ENCODE measurements at regions not wholly inside any gene's neighbourhood (a gene's known extent, or its start where the extent isn't known, plus 50 kb on each side); places are given as distances from the start of the nearest gene placed in this dataset.
"Not testable (repeated sequence)": the region's sequence is repeated elsewhere in the genome, so short reads cannot be mapped to it uniquely, and the experiment has no call there.

- DNase-seq (ENCODE audit: low spot score) = no peak
These were observed 238.6 kb upstream of the SLC8A1 start for GRCh38 chr2:40690525-40690924.

GRCh38 chr2:40700231-40700954 lies 248.5 kb upstream of the SLC8A1 start:
- no peak for DNase-seq (ENCODE audit: low spot score)

- DNase-seq (ENCODE audit: low spot score) = not testable (repeated sequence)
These were observed 260.5 kb upstream of the SLC8A1 start for GRCh38 chr2:40712197-40712894.

- DNase-seq (ENCODE audit: low spot score) = no peak
These were observed 265.0 kb upstream of the SLC8A1 start for GRCh38 chr2:40716879-40717278.

- no peak for DNase-seq (ENCODE audit: low spot score)
These were observed 267.5 kb upstream of the SLC8A1 start for GRCh38 chr2:40719414-40719813.

GRCh38 chr2:40721595-40721994 lies 269.7 kb upstream of the SLC8A1 start:
- DNase-seq (ENCODE audit: low spot score) = no peak

- no peak for DNase-seq (ENCODE audit: low spot score)
These were observed 271.3 kb upstream of the SLC8A1 start for GRCh38 chr2:40723194-40723593.

- no peak for DNase-seq (ENCODE audit: low spot score)
These were observed 273.1 kb upstream of the SLC8A1 start for GRCh38 chr2:40725040-40725439.

GRCh38 chr2:40725950-40726349 lies 274.1 kb upstream of the SLC8A1 start:
- DNase-seq (ENCODE audit: low spot score) = no peak

- DNase-seq (ENCODE audit: low spot score) = no peak
These were observed 282.9 kb upstream of the SLC8A1 start for GRCh38 chr2:40734797-40735196.

GRCh38 chr2:40737180-40737579 lies 285.3 kb upstream of the SLC8A1 start:
- DNase-seq (ENCODE audit: low spot score) = no peak

- DNase-seq (ENCODE audit: low spot score) = no peak
These were observed 288.5 kb upstream of the SLC8A1 start for GRCh38 chr2:40740419-40740818.

GRCh38 chr2:40741532-40741931 lies 289.6 kb upstream of the SLC8A1 start:
- no peak for DNase-seq (ENCODE audit: low spot score)

- no peak for DNase-seq (ENCODE audit: low spot score)
These were observed 294.3 kb upstream of the SLC8A1 start for GRCh38 chr2:40746191-40746590.

GRCh38 chr2:40751981-40752380 lies 300.1 kb upstream of the SLC8A1 start:
- no peak for DNase-seq (ENCODE audit: low spot score)

GRCh38 chr2:40752796-40753195 lies 300.9 kb upstream of the SLC8A1 start:
- DNase-seq (ENCODE audit: low spot score) = no peak

GRCh38 chr2:40754912-40755311 lies 303.0 kb upstream of the SLC8A1 start:
- DNase-seq (ENCODE audit: low spot score) = no peak

GRCh38 chr2:40758401-40759155 lies 306.7 kb upstream of the SLC8A1 start:
- no peak for DNase-seq (ENCODE audit: low spot score)

- peak; percentile 40 for DNase-seq (ENCODE audit: low spot score)
These were observed 308.3 kb upstream of the SLC8A1 start for GRCh38 chr2:40760071-40760666.

- no peak for DNase-seq (ENCODE audit: low spot score)
These were observed 321.4 kb upstream of the SLC8A1 start for GRCh38 chr2:40773291-40773690.

GRCh38 chr2:40783704-40784103 lies 331.8 kb upstream of the SLC8A1 start:
- no peak for DNase-seq (ENCODE audit: low spot score)

GRCh38 chr2:40786636-40787035 lies 334.7 kb upstream of the SLC8A1 start:
- no peak for DNase-seq (ENCODE audit: low spot score)

- peak; percentile 11 for DNase-seq (ENCODE audit: low spot score)
These were observed 345.2 kb upstream of the SLC8A1 start for GRCh38 chr2:40797120-40797519.
